Naive thymus-derived CD8-positive, alpha-beta T cell (primary cell): ENCODE measurements at regions not wholly inside any gene's neighbourhood (a gene's known extent, or its start where the extent isn't known, plus 50 kb on each side); places are given as distances from the start of the nearest gene placed in this dataset.
"Not testable (repeated sequence)": the region's sequence is repeated elsewhere in the genome, so short reads cannot be mapped to it uniquely, and the experiment has no call there.

Source experiments
- ATAC-seq, 2 donors: fragments of 150-1000 bp; cut with Tn5 transposase in 1 of 2; sonication (Bioruptor Pico), chemical (Tn5 transposase) in 1 of 2; 1 replicate in 1 of 2; 2 replicates in 1 of 2; pipeline ENCODE4 v1.10.0; 2021; ENCODE audit warnings: mild to moderate bottlenecking in 2 of 2, moderate library complexity in 2 of 2
- POLR2A ChIA-PET: fragments of 350-600 bp; sonication (Branson Sonifier 250); formaldehyde crosslinking; loops from one replicate; lab custom pipeline; 2021; ENCODE audit warnings: antibody characterized with exemption; lab: Charles Lee
- DNase-seq, 10 donors: peaks; one replicate each; pipeline versions ENCODE4 v3.0.0 to v3.0.0-alpha.2; 2020 to 2022
- H3K27ac Mint-ChIP-seq, 10 donors: one replicate each; pipeline ENCODE4 v1.8.0; 2020 to 2022; ENCODE audit warnings: mild to moderate bottlenecking in 10 of 10, mixed read lengths in 10 of 10, moderate library complexity in 4 of 10, inconsistent platforms in 1 of 10
- H3K27me3 Mint-ChIP-seq, 5 donors: one replicate each; pipeline ENCODE4 v1.8.0; 2021 to 2022; ENCODE audit warnings: mixed read lengths in 5 of 5
- H3K36me3 Mint-ChIP-seq, 3 donors: one replicate each; pipeline ENCODE4 v1.8.0; 2020 to 2022; ENCODE audit warnings: mixed read lengths in 3 of 3, mild to moderate bottlenecking in 2 of 3, inconsistent platforms in 1 of 3
- H3K4me1 Mint-ChIP-seq, 4 donors: one replicate each; pipeline ENCODE4 v1.8.0; 2021 to 2022; ENCODE audit warnings: mixed read lengths in 4 of 4
- H3K4me3 Mint-ChIP-seq, 10 donors: one replicate each; pipeline ENCODE4 v1.8.0; 2020 to 2022; ENCODE audit warnings: mild to moderate bottlenecking in 10 of 10, mixed read lengths in 10 of 10, moderate library complexity in 6 of 10, inconsistent platforms in 1 of 10
- H3K9me3 Mint-ChIP-seq, 9 donors: one replicate each; pipeline ENCODE4 v1.8.0; 2020 to 2022; ENCODE audit warnings: mixed read lengths in 9 of 9, mild to moderate bottlenecking in 3 of 9, inconsistent platforms in 1 of 9, moderate library complexity in 1 of 9

DNA sequence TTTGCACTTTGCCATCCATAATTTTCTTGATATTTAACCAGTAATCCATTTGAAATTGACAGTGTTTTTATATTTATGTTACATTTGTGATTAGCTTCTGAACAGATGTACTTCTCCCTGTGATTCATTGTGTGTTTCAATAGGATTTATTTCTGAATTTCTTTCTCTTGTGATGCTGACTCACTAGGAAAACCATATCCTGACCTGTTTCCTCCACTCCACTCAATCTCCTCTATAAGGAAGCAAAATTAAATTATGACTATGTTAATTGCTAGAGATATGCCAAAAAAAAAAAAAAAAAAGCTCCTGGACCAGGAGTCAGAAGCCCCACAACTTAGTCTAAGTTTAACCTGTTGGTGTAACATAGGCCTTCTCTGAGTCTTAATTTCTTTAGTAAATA lies 614.6 kb upstream of the SPRY2 start:
- POLR2A ChIA-PET, result no interaction called here
- H3K4me1 Mint-ChIP-seq, result no peaks in the 10 kb centered on the region
- H3K27me3 Mint-ChIP-seq, result no peaks in the 10 kb centered on the region
- H3K27ac Mint-ChIP-seq, result no peak overlapping the region
- peaks cover 0 to 13% (median 0%) of the 10 kb centered on the region in 9 donors for H3K9me3 Mint-ChIP-seq
- H3K36me3 Mint-ChIP-seq, result no peaks in the 10 kb centered on the region
- DNase-seq, result no peak
- H3K4me3 Mint-ChIP-seq, result no peak overlapping the region
- ATAC-seq, result no peak

DNA sequence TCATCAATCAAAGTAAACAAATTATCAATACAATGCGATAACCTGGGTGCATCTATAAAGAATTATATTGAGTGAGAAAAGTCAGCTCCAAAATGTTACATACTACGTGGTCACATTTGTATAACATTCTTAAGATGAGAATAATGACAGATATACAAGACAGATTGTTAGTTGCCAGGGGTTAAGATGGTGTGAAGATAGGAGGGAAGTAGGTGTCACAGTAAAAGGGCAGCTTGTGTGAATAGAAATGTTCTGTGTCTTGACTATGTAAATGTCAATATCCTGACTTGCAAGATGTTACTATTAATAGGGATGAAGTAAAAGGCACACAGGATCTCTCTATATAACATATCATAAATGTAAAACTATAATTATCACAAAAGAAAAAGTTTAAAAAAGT lies 611.2 kb upstream of the SPRY2 start:
- DNase-seq, result no peak
- no peak overlapping the region for H3K4me3 Mint-ChIP-seq
- no peaks in the 10 kb centered on the region for H3K27me3 Mint-ChIP-seq
- POLR2A ChIA-PET, result no interaction called here
- no peaks in the 10 kb centered on the region for H3K36me3 Mint-ChIP-seq
- ATAC-seq, result no peak
- no peak overlapping the region for H3K27ac Mint-ChIP-seq
- no peaks in the 10 kb centered on the region for H3K4me1 Mint-ChIP-seq
- H3K9me3 Mint-ChIP-seq, result peaks cover 0 to 13% (median 2%) of the 10 kb centered on the region in 9 donors

DNA sequence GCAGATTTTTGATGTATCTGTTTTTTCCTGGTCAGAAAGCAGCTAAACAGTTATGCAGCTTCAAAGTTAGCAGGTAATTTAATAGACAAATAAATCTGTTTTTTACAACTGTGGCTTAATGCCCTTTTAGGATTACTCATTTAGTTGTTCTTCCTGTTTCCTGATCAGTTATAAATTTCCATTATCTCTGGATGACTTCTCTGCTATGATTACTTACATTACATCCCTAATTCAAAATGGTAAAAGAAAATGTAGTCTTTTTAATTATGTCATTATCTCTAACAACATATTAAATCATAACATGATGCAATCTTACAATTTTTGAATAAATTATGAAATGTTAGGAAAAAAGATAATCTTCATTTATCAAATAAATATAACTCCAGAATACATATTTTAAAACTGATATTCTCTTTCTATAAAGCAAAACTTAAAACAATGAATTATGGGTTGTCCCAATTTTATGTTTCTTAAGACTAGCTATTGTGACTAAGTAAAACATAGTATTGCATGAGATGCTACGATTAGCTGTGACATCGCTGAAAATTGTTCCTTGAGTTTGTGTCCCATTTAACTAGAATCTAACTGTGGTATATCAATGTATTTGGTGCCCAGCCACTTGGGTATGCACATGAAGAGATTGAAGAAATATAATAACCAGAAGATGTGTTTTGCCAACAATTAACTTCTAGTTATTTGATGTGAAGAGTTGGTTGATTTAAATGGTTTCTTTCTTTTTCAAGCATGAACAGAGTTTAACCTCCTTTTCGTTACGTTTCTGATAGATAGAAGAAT lies 605.3 kb upstream of the SPRY2 start:
- POLR2A ChIA-PET, result no interaction called here

DNA sequence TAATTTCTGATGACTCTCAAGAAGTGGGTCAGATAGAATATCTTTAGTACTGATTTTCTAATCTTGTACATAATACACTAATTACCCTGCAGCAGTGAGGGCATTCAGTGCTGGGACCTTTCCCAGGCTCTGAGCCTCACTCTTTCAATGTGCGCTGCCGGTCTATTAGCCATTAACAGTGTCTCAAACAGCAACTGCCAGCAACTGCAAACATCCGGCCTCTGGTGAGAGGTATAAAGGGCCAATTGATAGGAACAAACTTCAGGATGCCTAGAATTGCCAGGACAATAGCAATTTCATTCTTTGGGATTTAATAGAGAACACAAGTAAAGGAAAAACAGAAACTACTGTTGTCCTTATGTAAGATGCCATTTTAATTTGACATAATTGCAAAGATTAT lies 604.4 kb upstream of the SPRY2 start:
- Mint-ChIP-seq H3K4me3 (no peak overlapping the region), H3K36me3 (no peaks in the 10 kb centered on the region), H3K9me3 (peaks cover 0 to 5% (median 2%) of the 10 kb centered on the region in 9 donors), H3K27me3 (no peaks in the 10 kb centered on the region), H3K4me1 (no peaks in the 10 kb centered on the region), H3K27ac (no peak overlapping the region)
- DNase-seq (no peak), ATAC-seq (no peak)
- POLR2A ChIA-PET, result no interaction called here

More for the DNA sequence above, 605.3 kb upstream of the SPRY2 start:
- Mint-ChIP-seq H3K27me3 (no peaks in the 10 kb centered on the region), H3K4me3 (no peak overlapping the region), H3K4me1 (no peaks in the 10 kb centered on the region), H3K27ac (no peak overlapping the region), H3K9me3 (peaks cover 0 to 5% (median 2%) of the 10 kb centered on the region in 9 donors), H3K36me3 (no peaks in the 10 kb centered on the region)
- no peak for ATAC-seq
- no peak for DNase-seq

DNA sequence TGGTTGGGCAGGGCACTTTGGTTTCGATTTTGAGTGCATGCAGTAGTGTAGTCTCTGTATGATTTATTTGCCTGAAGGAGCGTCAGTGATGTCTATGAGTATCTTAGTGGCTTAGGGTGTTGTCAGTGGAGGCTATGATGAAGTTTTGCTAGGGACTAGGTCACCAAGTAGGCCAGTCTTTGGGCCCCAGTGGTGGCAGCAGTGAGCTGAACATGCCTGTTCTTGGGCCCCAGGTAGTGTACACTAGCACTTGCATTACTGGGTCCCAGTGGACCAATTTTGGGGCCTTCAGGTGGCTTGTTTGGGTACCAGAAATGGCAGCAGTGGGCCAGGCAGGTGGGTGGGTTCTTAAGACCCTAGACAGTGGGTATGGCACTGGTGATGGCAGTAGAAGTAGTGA lies 598.7 kb upstream of the SPRY2 start:
- POLR2A ChIA-PET, result no interaction called here
- H3K27me3 Mint-ChIP-seq, result no peaks in the 10 kb centered on the region
- no peaks in the 10 kb centered on the region for H3K36me3 Mint-ChIP-seq
- H3K4me1 Mint-ChIP-seq, result no peaks in the 10 kb centered on the region
- H3K9me3 Mint-ChIP-seq, result peaks cover 0 to 9% (median 4%) of the 10 kb centered on the region in 9 donors
- peak in 1 of 10 donors; percentile 51 for DNase-seq
- no peak overlapping the region for H3K27ac Mint-ChIP-seq
- no peak overlapping the region for H3K4me3 Mint-ChIP-seq
- no peak for ATAC-seq

DNA sequence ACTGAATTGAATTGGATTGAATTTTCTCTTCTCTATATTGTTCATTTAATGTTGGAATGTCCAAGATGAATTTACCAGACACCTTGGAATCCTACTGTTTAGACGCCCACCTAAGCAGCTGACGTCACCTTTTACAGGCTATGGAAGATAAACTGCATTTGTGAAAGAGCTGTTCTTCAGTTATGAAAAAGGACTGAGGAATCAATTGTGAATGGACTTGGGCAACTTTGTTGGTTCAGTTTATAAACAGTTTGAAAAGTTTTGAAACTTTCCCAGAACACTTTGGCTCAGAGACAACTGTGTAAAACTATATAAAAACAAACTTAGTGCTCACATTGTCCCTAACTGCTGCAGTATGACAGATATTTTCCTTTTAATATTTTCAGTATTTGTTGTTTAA lies 590.8 kb upstream of the SPRY2 start:
- ATAC-seq (no peak), DNase-seq (no peak)
- Mint-ChIP-seq H3K4me3 (no peak overlapping the region), H3K36me3 (no peaks in the 10 kb centered on the region), H3K27me3 (no peaks in the 10 kb centered on the region), H3K4me1 (no peaks in the 10 kb centered on the region), H3K9me3 (peaks cover 0 to 11% (median 0%) of the 10 kb centered on the region in 9 donors), H3K27ac (no peak overlapping the region)
- POLR2A ChIA-PET, result no interaction called here

DNA sequence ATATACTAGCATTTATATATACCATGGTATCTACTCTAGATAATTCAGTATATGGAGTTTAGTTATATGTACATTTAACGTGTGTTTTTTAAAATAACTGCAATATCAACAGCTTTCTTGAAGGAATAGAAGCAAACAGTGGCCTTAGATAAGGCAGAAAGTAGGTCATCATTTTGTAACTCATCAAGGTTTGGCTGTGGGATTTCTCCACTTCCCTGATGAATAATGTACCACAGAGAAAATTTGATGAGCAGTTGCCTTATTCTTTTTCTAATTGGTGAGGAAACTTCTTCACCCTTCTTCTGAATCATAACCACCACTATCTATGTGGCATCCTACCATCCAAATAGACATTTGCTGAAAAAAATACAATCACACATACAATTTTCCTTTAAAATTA lies 590.2 kb upstream of the SPRY2 start:
- DNase-seq, result no peak
- Mint-ChIP-seq H3K27ac (no peak overlapping the region), H3K4me3 (no peak overlapping the region), H3K4me1 (no peaks in the 10 kb centered on the region), H3K36me3 (no peaks in the 10 kb centered on the region), H3K9me3 (peaks cover 0 to 11% (median 0%) of the 10 kb centered on the region in 9 donors), H3K27me3 (no peaks in the 10 kb centered on the region)
- POLR2A ChIA-PET, result interaction anchor here (0.7 kb wide), 1 partner anchor 739 kb away, joined by 3 read pairs; no protein-coding TSS in a partner anchor
- no peak for ATAC-seq

DNA sequence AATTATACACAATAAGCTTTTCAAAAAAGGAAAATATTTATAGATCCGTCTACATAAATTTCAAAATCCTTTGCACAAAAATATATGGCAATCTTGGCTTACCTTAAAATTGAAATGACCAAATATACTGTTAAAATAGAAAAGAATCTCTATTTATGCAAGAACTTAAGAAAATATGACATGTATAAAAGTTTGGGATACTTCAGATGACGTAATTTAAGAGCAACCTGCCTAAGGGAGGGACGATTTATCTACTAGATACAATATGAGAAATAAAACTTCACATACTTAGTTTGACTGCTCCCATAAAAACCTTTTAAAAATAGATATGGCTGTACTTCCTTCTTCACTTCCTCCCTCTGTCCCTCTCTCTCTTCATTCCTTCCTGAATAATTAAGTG lies 587.3 kb upstream of the SPRY2 start:
- Mint-ChIP-seq H3K9me3 (peaks cover 0 to 1% (median 0%) of the 10 kb centered on the region in 9 donors), H3K27me3 (no peaks in the 10 kb centered on the region), H3K27ac (no peak overlapping the region), H3K4me1 (no peaks in the 10 kb centered on the region), H3K36me3 (no peaks in the 10 kb centered on the region), H3K4me3 (no peak overlapping the region)
- POLR2A ChIA-PET, result no interaction called here
- ATAC-seq (no peak), DNase-seq (no peak)

DNA sequence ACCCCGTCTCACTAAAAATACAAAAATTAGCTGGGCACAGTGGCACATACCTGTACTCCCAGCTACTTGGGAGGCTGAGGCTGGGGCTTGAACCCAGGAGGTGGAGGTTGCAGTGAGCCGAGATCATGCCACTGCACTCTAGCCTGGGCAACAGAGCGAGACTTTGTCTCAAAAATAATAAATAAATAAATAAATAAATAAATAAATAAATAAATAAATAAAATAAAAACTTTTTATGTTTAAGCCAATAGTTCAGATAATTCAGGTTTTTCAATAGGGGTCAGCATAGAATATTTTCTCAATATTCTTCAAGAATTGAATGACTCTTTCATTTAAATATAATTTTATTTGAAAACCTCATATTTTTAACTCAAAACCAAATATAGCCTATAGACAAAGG lies 585.1 kb upstream of the SPRY2 start:
- DNase-seq, H3K4me3 Mint-ChIP-seq, POLR2A ChIA-PET, ATAC-seq, H3K27me3 Mint-ChIP-seq, H3K27ac Mint-ChIP-seq, H3K9me3 Mint-ChIP-seq, H3K4me1 Mint-ChIP-seq, H3K36me3 Mint-ChIP-seq: not testable (repeated sequence)

DNA sequence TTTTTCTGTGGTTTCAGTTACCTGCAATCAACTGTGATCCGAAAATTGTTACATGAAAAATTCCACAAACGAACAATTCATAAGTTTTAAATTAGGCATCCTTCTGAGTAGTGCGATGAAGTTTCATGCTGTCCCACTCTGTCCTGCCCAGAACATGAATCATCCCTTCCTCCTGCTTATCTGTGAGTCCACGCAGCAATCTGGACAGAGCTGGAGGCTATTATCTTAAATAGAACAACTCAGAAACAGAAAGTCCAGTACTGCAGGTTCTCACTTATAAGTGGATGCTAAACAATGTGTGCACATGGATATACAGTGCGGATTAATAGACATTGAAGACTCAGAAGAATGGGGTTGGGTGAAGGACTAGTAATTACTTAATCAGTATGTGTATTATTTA lies 583.7 kb upstream of the SPRY2 start:
- no peak overlapping the region for H3K27ac Mint-ChIP-seq
- H3K9me3 Mint-ChIP-seq, result peaks cover 0 to 1% (median 0%) of the 10 kb centered on the region in 9 donors
- DNase-seq (no peak), ATAC-seq (no peak)
- no peaks in the 10 kb centered on the region for H3K36me3 Mint-ChIP-seq
- no peaks in the 10 kb centered on the region for H3K4me1 Mint-ChIP-seq
- POLR2A ChIA-PET, result no interaction called here
- H3K4me3 Mint-ChIP-seq, result no peak overlapping the region
- H3K27me3 Mint-ChIP-seq, result no peaks in the 10 kb centered on the region

DNA sequence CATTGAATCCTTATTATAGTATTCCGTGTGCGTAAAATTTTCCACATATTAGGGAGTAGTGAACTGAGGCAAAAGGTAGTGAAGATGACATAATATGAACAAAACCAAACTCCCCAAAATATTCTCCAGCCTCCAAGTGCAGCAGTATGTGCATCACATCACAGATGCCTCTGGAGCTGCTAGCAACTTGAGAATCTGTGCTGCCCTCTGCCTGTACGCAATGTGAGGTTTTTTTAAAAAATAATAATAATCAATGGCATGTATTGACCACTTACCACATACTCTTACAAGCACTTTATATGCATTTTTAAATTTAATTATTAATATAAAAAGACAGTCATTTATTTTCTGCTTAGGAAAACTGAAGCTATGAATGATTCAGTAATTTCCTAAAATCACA lies 583.0 kb upstream of the SPRY2 start:
- peaks cover 0 to 1% (median 0%) of the 10 kb centered on the region in 9 donors for H3K9me3 Mint-ChIP-seq
- POLR2A ChIA-PET, result no interaction called here
- no peaks in the 10 kb centered on the region for H3K27me3 Mint-ChIP-seq
- ATAC-seq, result no peak
- H3K27ac Mint-ChIP-seq, result no peak overlapping the region
- no peaks in the 10 kb centered on the region for H3K4me1 Mint-ChIP-seq
- H3K4me3 Mint-ChIP-seq, result no peak overlapping the region
- no peaks in the 10 kb centered on the region for H3K36me3 Mint-ChIP-seq
- no peak for DNase-seq

DNA sequence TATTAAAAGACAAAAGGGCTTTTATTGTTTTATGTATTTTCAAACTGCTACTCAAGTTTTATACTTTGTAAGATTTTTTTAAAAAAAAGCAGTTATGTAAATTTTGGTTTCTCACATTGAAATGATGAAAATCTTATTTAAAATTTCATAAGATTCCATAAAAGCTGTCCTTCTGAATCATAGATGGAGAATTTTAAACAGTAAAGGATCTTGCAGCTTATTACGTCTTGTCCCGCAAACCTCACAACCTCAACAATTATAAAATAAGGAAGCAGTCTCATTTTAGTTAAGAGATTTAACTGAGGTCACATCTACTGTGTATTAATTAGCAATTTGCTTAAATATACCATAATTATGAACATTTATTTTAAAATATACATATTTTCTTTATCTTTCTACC lies 581.0 kb upstream of the SPRY2 start:
- Mint-ChIP-seq H3K4me3 (no peak overlapping the region), H3K36me3 (no peaks in the 10 kb centered on the region), H3K4me1 (no peaks in the 10 kb centered on the region), H3K27ac (no peak overlapping the region), H3K27me3 (no peaks in the 10 kb centered on the region), H3K9me3 (peaks cover 0 to 1% (median 0%) of the 10 kb centered on the region in 9 donors)
- no peak for ATAC-seq
- POLR2A ChIA-PET, result no interaction called here
- DNase-seq, result no peak

DNA sequence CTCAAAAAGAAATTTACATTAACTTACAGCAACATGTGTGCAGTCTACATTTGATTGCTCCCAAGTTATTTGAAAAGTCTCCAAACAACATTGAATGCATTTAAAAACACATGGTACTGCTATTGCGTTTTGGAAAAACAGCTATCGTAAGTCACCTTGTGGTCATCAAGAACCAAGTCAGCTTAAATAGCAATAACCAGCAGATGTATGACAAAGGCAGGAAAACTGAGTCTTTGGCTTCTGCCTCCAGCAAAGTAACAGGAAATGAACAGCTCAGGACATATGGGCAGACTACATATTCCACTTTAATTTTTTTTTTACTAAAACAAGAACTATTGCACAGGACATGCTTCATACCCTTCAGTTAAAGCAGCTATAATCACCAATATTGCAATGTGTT lies 580.6 kb upstream of the SPRY2 start:
- POLR2A ChIA-PET, result no interaction called here
- Mint-ChIP-seq H3K4me3 (no peak overlapping the region), H3K9me3 (peaks cover 0 to 1% (median 0%) of the 10 kb centered on the region in 9 donors), H3K4me1 (no peaks in the 10 kb centered on the region), H3K27ac (no peak overlapping the region), H3K36me3 (no peaks in the 10 kb centered on the region), H3K27me3 (no peaks in the 10 kb centered on the region)
- DNase-seq, result no peak
- no peak for ATAC-seq

DNA sequence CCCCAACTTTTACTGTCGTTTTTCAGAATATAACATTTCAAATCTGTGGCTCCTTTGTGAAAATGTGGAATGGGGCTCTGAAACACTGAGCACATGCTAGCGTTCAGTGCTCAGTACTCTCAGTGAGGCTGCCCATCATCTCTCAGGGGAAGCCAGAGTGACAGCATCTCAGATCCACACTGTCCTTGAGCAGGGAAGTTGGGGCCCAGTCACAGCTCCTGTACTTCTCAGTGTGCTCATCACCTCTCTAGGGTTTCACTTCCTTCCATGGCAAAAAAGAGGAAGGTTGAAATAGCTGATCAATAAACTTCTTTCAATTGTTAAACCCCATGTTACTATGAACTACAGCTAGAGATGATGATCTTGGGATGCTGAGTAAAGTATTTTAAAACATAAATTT lies 565.9 kb upstream of the SPRY2 start:
- H3K36me3 Mint-ChIP-seq, result no peaks in the 10 kb centered on the region
- DNase-seq, result no peak
- POLR2A ChIA-PET, result no interaction called here
- no peak for ATAC-seq
- no peak overlapping the region for H3K27ac Mint-ChIP-seq
- no peaks in the 10 kb centered on the region for H3K27me3 Mint-ChIP-seq
- H3K4me1 Mint-ChIP-seq, result no peaks in the 10 kb centered on the region
- H3K4me3 Mint-ChIP-seq, result no peak overlapping the region
- peaks cover 0 to 12% (median 2%) of the 10 kb centered on the region in 9 donors for H3K9me3 Mint-ChIP-seq
